ENCODE measurements at regions not wholly inside any gene's neighbourhood (a gene's known extent, or its start where the extent isn't known, plus 50 kb on each side); places are given as distances from the start of the nearest gene placed in this dataset.

DNA sequence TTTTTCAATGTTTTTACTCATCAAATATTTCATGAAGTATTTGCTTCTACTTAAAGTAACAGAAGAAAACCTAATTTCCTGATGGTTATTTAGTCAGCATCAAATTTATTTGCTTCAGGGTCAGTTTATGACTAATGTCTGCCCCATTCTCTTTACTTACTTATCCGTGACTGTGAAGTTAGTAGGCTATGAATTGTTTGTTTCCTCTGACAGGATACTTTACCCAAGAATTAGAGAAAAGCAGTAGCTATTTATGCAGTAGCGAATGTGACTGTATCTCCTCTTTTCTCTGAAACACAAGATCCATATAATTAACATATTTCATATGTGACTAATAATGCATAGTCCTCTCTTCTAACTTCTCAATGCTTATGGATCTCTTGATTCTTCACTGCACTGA, 329.9 kb upstream of the ROBO1 start:
- TF ChIP-seq, protein P1, sequence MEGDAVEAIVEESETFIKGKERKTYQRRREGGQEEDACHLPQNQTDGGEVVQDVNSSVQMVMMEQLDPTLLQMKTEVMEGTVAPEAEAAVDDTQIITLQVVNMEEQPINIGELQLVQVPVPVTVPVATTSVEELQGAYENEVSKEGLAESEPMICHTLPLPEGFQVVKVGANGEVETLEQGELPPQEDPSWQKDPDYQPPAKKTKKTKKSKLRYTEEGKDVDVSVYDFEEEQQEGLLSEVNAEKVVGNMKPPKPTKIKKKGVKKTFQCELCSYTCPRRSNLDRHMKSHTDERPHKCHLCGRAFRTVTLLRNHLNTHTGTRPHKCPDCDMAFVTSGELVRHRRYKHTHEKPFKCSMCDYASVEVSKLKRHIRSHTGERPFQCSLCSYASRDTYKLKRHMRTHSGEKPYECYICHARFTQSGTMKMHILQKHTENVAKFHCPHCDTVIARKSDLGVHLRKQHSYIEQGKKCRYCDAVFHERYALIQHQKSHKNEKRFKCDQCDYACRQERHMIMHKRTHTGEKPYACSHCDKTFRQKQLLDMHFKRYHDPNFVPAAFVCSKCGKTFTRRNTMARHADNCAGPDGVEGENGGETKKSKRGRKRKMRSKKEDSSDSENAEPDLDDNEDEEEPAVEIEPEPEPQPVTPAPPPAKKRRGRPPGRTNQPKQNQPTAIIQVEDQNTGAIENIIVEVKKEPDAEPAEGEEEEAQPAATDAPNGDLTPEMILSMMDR (IDR thresholded peaks at IDR 0.05; ENCODE audit: low read depth, low read length): no peak
- Histone ChIP-seq H3K9me3 (ENCODE audit: severe bottlenecking) (no peaks in the 10 kb centered on the region), H3K4me3 (ENCODE audit: low read depth, low read length) (no peak overlapping the region), H3K27me3 (ENCODE audit: insufficient read depth, low read depth, severe bottlenecking) (no peaks in the 10 kb centered on the region), H3K36me3 (no peaks in the 10 kb centered on the region), H3K27ac (no peak overlapping the region)
- DNase-seq: no peak

DNA sequence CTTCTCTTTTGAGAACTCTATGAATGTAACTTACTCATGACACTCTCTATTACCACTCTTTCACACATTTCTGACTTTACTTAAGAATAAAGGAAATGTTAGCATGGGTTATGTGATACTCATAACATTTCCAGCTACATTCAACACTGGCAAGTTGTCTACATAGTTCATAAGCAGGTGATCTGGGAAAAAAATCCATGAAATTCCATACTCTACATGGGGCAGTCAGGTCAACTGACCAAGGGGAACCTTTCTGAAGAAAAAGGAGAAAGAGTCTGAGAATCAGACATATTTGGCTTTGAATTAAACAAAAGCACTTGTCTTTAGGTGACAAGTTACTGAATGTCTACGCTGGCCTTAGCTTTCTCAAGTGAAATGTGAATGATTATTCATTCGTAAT, 329.1 kb upstream of the ROBO1 start:
- DNase-seq: no peak
- TF ChIP-seq, protein P1 (IDR thresholded peaks at IDR 0.05; ENCODE audit: low read depth, low read length): no peak
- no peak overlapping the region for H3K4me3 ChIP-seq (ENCODE audit: low read depth, low read length)

DNA sequence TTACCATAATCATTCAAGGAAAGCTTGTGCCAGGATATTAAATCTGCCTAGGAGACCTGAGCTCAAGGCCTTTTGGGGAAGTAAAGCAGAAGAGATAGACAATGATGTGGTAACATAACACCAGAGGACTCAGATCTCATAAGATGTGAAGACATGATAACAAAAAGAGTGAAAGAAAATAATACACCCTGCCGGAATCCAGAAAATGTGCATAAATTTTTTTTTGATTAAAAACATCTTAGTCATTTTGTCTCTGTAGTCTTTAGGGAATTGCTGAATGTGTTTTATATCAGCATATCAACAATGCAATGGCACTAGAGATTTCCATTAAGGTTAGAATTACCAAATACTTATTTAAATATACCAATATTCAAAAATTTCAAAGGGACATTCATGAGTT, 326.8 kb upstream of the ROBO1 start:
- Histone ChIP-seq H3K27me3 (ENCODE audit: insufficient read depth, low read depth, severe bottlenecking) (no peaks in the 10 kb centered on the region), H3K36me3 (no peaks in the 10 kb centered on the region), H3K4me3 (ENCODE audit: low read depth, low read length) (no peak overlapping the region), H3K9me3 (ENCODE audit: severe bottlenecking) (no peaks in the 10 kb centered on the region), H3K27ac (no peak overlapping the region)
- no peak for DNase-seq
- TF ChIP-seq, protein P1 (IDR thresholded peaks at IDR 0.05; ENCODE audit: low read depth, low read length): no peak

More for the DNA sequence above, 329.1 kb upstream of the ROBO1 start:
- H3K27me3 ChIP-seq (ENCODE audit: insufficient read depth, low read depth, severe bottlenecking): no peaks in the 10 kb centered on the region
- no peaks in the 10 kb centered on the region for H3K36me3 ChIP-seq
- no peak overlapping the region for H3K27ac ChIP-seq
- no peaks in the 10 kb centered on the region for H3K9me3 ChIP-seq (ENCODE audit: severe bottlenecking)

DNA sequence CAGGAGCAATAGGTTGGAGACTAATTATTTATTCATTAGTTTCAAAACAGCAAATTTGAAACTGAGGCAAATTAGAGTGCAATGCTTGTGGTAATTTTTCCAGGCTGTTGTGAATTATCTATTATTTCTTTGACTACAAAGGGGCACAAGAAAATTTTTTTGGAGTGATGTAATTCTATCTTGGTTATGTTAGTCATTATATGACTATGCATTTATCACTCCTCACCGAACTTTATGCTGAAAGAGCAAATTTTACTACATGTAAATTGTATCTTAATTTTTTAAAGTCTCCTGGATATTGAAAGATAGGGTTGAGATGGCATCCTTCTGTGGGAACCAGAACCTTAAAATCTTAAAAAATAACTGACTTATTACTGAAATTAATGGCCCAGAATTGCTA, 320.0 kb upstream of the ROBO1 start:
- H3K27ac ChIP-seq: no peak overlapping the region
- no peaks in the 10 kb centered on the region for H3K9me3 ChIP-seq (ENCODE audit: severe bottlenecking)
- DNase-seq: no peak
- no peak overlapping the region for H3K4me3 ChIP-seq (ENCODE audit: low read depth, low read length)
- H3K36me3 ChIP-seq: no peaks in the 10 kb centered on the region
- TF ChIP-seq, protein P1 (IDR thresholded peaks at IDR 0.05; ENCODE audit: low read depth, low read length): no peak
- no peaks in the 10 kb centered on the region for H3K27me3 ChIP-seq (ENCODE audit: insufficient read depth, low read depth, severe bottlenecking)

DNA sequence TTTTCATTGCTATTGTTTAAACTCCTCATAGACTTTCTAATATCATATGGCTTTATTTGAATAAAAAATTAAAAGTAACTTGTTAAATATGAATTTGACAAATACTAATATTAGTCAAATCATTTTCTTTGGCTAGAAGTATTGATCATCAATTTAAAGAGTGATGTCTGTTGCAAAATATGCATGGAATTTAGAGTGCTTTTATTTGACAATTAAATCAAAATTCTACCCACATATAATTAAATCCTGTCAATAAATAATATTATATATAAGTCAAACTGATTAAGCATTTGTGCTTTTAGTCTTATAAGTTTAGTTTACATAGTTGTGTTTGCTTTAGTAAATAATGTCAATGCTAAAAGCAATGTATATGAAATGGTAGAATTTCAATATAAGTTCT, 318.6 kb upstream of the ROBO1 start:
- H3K27ac ChIP-seq: no peak overlapping the region
- no peaks in the 10 kb centered on the region for H3K27me3 ChIP-seq (ENCODE audit: insufficient read depth, low read depth, severe bottlenecking)
- no peak for DNase-seq
- H3K4me3 ChIP-seq (ENCODE audit: low read depth, low read length): no peak overlapping the region
- H3K36me3 ChIP-seq: no peaks in the 10 kb centered on the region
- TF ChIP-seq, protein P1 (IDR thresholded peaks at IDR 0.05; ENCODE audit: low read depth, low read length): no peak
- H3K9me3 ChIP-seq (ENCODE audit: severe bottlenecking): no peaks in the 10 kb centered on the region

DNA sequence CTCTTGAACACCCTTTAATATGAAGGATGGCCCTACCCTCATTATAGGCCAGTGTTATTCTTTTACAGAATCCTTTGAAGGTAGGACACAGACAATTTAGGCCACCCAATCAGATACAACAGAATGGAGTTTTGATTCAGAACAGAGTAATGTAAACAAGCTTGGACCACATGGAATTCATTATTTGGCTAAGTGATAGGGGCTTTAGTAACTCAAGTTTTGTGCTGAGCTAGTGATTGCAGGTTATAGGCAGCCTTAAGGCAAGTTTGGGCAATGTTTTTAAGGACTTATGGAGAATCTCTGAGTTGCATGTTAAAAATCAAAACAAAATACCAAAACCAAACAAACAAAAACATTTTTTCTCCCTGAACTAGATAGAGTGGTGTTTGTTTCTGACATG, 312.1 kb upstream of the ROBO1 start:
- no peaks in the 10 kb centered on the region for H3K9me3 ChIP-seq (ENCODE audit: severe bottlenecking)
- no peak overlapping the region for H3K27ac ChIP-seq

More for the DNA sequence above, 312.1 kb upstream of the ROBO1 start:
- DNase-seq: no peak
- no peaks in the 10 kb centered on the region for H3K27me3 ChIP-seq (ENCODE audit: insufficient read depth, low read depth, severe bottlenecking)
- TF ChIP-seq, protein P1 (IDR thresholded peaks at IDR 0.05; ENCODE audit: low read depth, low read length): no peak
- H3K36me3 ChIP-seq: no peaks in the 10 kb centered on the region
- no peak overlapping the region for H3K4me3 ChIP-seq (ENCODE audit: low read depth, low read length)
